ENCODE measurements at regions not wholly inside any gene's neighbourhood (a gene's known extent, or its start where the extent isn't known, plus 50 kb on each side); places are given as distances from the start of the nearest gene placed in this dataset.
"Not testable (repeated sequence)": the region's sequence is repeated elsewhere in the genome, so short reads cannot be mapped to it uniquely, and the experiment has no call there.

- not testable (repeated sequence) for TF ChIP-seq CTCF, POLR2A (IDR thresholded peaks at IDR 0.05)
These were observed 63.0 kb upstream of the TRIM24 start for GRCh38 chr7:138397071-138397433.

All from esophagus squamous epithelium (tissue), 4 donors.